GM04504 (cell line): ENCODE measurements at regions not wholly inside any gene's neighbourhood (a gene's known extent, or its start where the extent isn't known, plus 50 kb on each side); places are given as distances from the start of the nearest gene placed in this dataset.

Source experiments
- DNase-seq: peaks from one replicate; pipeline ENCODE4 v3.0.0-alpha.2; 2012; ENCODE audit warnings: low read depth

DNA sequence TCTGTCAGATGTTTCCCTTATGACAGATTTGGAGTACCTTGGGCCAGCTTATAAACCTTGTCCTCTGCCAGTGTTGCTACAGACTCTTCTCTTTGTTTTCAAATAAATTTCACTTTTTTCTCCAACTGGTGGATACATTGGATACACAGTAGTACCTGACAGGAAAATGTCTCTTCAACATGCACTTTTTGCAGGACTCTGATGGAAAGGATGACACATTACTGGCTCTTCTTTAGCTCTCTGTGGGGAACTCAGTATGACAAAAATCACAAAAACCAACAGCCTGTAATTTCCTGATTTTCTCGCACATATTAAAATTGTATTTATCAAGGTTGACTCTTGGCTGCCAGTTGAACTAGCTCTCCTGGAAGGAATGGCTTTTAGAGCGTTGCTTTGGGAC lies 61.3 kb upstream of the GIMD1 start:
- no peak for DNase-seq

DNA sequence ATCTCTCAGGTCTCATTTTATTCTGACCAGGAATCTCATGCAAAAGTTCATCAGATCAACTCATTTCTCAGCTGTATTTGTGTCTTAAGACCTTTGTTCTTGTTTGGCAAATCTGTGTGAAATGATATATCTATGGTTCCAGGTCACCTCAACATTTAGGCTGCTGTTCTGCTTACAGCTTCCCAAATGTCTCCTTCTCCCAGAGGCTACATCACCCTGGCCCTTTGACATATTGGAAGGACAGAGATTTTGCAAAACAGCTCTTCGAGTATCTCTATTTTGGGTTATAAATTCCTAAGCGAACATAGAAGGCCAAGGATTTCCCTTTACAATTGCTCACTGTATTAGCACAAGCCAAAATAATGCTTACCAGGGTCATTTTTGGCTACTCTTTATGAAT lies 57.5 kb upstream of the GIMD1 start:
- DNase-seq, result no peak

DNA sequence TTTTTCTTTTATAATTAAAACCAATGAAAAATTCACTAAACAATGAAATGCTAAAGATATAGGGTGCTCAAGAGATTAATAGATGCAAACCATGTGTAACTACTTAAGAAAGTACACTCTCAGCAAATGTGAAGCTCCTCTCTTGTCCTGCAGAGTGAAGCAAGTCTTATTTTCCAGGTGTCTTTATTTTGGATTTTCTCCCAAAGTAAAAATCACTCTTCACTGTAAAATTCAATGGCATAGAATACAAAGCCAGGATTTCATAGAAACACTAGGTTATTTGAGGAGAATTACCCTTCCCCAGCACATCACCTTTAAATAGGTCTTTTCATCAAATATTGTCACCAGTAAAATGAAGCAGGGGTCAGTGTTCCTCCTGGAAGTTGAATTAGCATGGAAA lies 57.0 kb upstream of the GIMD1 start:
- no peak for DNase-seq

DNA sequence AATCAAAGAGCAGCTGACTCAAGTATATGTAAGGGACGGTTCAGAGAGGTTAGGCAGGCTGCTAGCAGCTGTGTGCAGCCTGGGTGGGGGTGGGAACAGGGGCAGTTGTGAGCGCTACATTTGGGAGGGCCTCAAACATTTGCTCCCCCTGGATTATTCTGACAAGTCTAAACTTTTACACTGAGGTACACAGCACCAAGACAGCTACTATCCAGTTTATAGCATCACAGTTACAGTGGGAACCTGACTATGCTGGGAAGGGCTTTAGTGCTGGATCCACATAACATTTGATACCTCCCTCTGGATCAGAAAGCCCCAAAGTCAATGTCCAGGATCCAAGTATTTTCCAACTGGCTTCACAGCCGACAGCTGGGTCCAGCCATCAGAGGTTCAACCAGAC lies 55.8 kb upstream of the GIMD1 start:
- no peak for DNase-seq

DNA sequence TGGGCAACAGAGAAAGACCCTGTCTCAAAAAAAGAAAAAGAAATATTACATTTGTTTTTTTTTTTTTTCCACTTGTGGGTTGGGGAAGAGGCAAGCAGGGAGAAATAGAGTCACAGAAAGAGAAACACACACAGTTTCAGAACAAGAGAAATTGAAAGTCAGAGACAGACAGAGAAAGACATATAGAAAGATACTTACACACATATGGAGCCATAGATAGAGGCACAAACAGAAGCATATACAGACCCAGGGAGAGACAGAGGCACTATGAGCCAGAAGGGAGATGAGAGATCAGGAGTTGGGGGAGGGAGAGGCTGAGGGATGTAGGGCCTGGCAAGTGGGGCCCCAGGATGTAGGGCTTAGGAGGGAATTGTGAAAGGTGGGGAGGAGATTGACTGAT lies 55.2 kb upstream of the GIMD1 start:
- DNase-seq, result no peak

DNA sequence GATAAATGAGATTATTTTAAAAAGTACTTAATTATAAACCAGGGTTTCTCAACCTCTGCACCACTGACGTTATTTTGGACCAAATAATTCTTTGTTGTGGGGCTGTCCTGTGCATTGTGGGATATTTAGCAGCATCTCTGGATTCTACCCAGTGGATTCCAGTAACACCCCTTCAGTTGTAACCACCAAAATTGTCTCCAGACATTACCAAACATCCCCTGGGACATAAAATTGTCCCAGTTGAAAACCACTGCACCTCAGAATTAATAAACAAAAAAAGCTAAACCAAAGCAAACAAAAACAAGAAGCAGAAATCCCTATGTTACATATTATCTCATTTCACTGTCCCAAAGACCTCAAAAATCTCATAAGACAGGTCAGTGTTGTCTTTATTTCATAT lies 54.2 kb upstream of the GIMD1 start:
- DNase-seq, result no peak

DNA sequence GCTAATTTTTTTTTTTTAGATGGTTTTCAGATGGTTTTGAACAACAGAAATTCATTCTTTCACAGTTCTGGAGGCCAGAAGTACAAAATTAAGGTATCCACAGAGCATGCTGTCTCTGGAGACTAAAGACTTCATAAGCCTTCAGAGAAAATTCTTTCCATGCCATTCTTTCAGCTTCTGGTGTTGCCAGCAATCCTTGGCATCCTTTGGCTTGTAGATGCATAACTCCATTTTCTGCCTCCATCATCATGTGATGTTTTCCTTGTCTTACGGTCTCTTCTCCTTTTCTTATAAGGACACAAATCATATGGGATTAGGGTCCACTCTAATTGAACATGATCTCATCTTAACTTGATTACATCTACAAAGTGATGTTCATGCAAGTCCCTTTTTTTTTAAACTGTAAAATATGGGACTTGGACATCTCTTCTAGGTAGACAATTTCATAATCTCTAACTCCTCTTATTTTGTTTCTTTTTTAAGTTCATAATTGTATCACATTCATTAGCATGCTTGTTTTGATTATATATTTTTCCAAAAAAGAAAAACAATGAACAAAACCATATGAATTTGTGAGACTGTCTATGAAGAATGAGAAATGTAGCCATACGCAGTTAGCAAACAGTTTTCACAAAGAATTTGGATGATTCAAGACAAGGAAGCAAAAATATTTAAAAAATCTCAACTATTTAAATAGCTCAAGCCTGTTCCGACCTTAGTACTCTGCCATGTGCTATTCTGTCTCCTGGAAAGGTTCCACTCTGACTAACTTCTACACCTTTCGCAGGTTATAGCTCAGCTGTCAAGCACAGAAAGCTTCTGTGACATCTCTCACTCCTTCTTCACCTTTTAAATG lies 53.1 kb upstream of the GIMD1 start:
- DNase-seq, result peak; percentile 40

DNA sequence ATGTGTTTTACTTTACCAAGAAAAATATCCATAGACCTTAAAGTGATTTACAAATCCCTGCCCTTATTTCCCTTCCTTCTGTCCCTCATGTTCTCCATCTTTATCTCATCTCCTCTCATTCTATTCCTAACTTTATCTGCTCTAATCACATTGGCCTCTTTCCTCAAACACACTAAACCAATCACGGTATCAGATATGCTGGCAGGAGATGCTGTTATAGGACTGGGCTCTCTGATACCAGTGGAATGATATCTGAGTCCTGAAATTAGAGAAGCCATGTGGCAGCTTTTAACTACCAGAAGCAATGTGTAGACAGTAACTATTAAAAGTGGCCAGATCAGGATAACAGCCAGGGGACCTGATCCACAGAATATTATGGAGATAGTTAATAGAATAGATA lies 49.9 kb upstream of the GIMD1 start:
- DNase-seq, result no peak
